GM12865 (cell line): ENCODE measurements at regions not wholly inside any gene's neighbourhood (a gene's known extent, or its start where the extent isn't known, plus 50 kb on each side); places are given as distances from the start of the nearest gene placed in this dataset.

Experiments
- DNase-seq: peaks from one replicate; pipeline ENCODE4 v3.0.0; 2010; ENCODE audit warnings: low read depth
- H3K4me3 ChIP-seq: 2 replicates; pipeline ENCODE4 v1.5.1; 2011; ENCODE audit warnings: mild to moderate bottlenecking, low read depth, low read length, control low read depth
- CTCF ChIP-seq: IDR thresholded peaks from 2 replicates; pipeline ENCODE4 v1.5.1; 2011; ENCODE audit warnings: low read length, control low read depth, low read depth, inconsistent platforms; ENCODE audit not compliant: insufficient read depth; ENCODE audit errors: missing control alignments

GRCh38 chr4:173475751-173476150 is 54.3 kb downstream of the HAND2 start:
- DNase-seq: no peak
- H3K4me3 ChIP-seq: no peak overlapping the region
- TF ChIP-seq CTCF: no peak

- no peak overlapping the region for H3K4me3 ChIP-seq
- no peak for DNase-seq
- no peak for TF ChIP-seq CTCF
Measured at GRCh38 chr4:173469622-173470021, 60.4 kb downstream of the HAND2 start.

GRCh38 chr4:173468314-173468713 is 61.7 kb downstream of the HAND2 start:
- no peak overlapping the region for H3K4me3 ChIP-seq
- no peak for DNase-seq
- no peak for TF ChIP-seq CTCF

- no peak overlapping the region for H3K4me3 ChIP-seq
- DNase-seq: no peak
- no peak for TF ChIP-seq CTCF
Measured at GRCh38 chr4:173466101-173466500, 63.9 kb downstream of the HAND2 start.

GRCh38 chr4:173464481-173464880 is 65.5 kb downstream of the HAND2 start:
- TF ChIP-seq CTCF: no peak
- no peak overlapping the region for H3K4me3 ChIP-seq
- DNase-seq: no peak

GRCh38 chr4:173463816-173464215 is 64.9 kb upstream of the SCRG1 start:
- no peak overlapping the region for H3K4me3 ChIP-seq
- no peak for DNase-seq
- no peak for TF ChIP-seq CTCF

GRCh38 chr4:173461170-173461569 is 62.3 kb upstream of the SCRG1 start:
- no peak for DNase-seq
- no peak overlapping the region for H3K4me3 ChIP-seq
- TF ChIP-seq CTCF: no peak
